ENCODE measurements at regions not wholly inside any gene's neighbourhood (a gene's known extent, or its start where the extent isn't known, plus 50 kb on each side); places are given as distances from the start of the nearest gene placed in this dataset.

DNA sequence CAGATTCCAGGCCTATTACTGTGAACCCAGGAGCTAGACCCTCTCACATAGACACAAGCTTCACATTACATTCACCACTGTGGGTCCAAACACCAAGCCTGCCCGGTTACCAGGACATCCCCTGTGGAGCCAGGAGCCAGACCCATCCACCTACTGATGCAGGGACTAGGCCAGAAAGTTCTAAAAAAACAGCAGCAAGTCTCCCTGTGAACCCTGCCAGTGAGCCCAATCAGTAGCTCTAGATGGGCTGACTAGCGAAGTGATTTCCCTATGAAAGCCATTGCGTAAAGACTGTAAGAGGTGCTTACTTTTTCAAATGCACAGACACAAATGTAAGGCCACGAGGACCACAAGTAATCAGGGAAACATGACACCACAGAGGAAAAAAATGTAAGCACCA is 352.3 kb downstream of the TMEM161B start:
- H4K91ac ChIP-seq (ENCODE audit: low read depth, low read length, poor library complexity), result no peak overlapping the region
- H2BK5ac ChIP-seq (ENCODE audit: low read length), result no peak overlapping the region
- H3K18ac ChIP-seq (ENCODE audit: low read length), result no peak overlapping the region
- WGBS, 2 donors (ENCODE audit: extremely low coverage in 2 of 2, insufficient read length in 2 of 2, insufficient replicate concordance in 1 of 2), result no CpG with 5 or more reads among the region's 4 CpGs
- H2AK5ac ChIP-seq (ENCODE audit: low read depth, low read length), result no peak overlapping the region
- no peak overlapping the region for H3K14ac ChIP-seq (ENCODE audit: low read length)
- no peaks in the 10 kb centered on the region for H3K4me1 ChIP-seq (ENCODE audit: control insufficient read depth in 2 of 2, insufficient read depth in 1 of 2, low read depth in 1 of 2, low read length in 2 of 2)
- no peak overlapping the region for H3K27ac ChIP-seq (replicated peaks; ENCODE audit: low read length)
- H3K4me3 ChIP-seq (ENCODE audit: low read length in 2 of 2), result no peak overlapping the region
- peaks cover 0 to 4% of the 10 kb centered on the region in 2 donors for H3K9me3 ChIP-seq (replicated peaks in 1 of 2; ENCODE audit: control insufficient read depth in 2 of 2, insufficient read depth in 1 of 2, low read depth in 1 of 2, low read length in 2 of 2)
- no peaks in the 10 kb centered on the region for H3K36me3 ChIP-seq (replicated peaks in 1 of 2; ENCODE audit: control insufficient read depth in 2 of 2, insufficient read depth in 2 of 2, low read length in 2 of 2)
- H2BK12ac ChIP-seq (ENCODE audit: low read length), result no peak overlapping the region
- H2BK15ac ChIP-seq (ENCODE audit: low read length), result no peak overlapping the region
- no peak overlapping the region for H4K8ac ChIP-seq (ENCODE audit: low read depth, low read length)
- H3K4ac ChIP-seq (ENCODE audit: low read length), result no peak overlapping the region
- no peak overlapping the region for H2AFZ ChIP-seq (ENCODE audit: low read length)
- H3K23ac ChIP-seq (ENCODE audit: low read depth, low read length, poor library complexity), result no peak overlapping the region
- H2BK120ac ChIP-seq (ENCODE audit: low read depth, low read length), result no peak overlapping the region
- H3K27me3 ChIP-seq (ENCODE audit: control insufficient read depth in 3 of 3, insufficient read depth in 3 of 3, low read depth in 1 of 3, low read length in 3 of 3), result no peaks in the 10 kb centered on the region
- H3K79me1 ChIP-seq (ENCODE audit: low read depth, low read length), result no peaks in the 10 kb centered on the region
- no peak overlapping the region for H3K4me2 ChIP-seq (ENCODE audit: insufficient read depth, low read length, poor library complexity, severe bottlenecking)
- no peak for DNase-seq (ENCODE audit: low spot score)
- H3K9ac ChIP-seq (ENCODE audit: low read depth, low read length, poor library complexity), result no peak overlapping the region

DNA sequence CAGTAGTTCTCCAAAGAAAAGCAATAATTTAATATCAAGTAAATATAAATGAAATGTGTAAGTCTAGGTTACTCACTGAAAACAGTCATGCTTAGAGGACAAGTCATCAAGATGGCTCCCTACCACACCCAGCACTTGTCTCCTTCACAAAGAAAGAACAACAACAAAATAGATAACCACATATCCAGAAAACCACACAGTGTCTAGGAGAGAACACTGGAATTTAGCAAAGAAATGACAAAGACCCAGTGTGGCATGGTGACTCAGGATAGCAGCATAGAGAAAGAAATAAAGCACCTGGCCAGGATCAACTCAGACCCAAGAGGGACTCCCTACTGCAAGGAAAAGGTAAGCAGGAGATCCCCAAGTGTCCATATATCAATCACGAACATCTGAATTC is 356.2 kb downstream of the TMEM161B start:
- Histone ChIP-seq H2BK12ac (ENCODE audit: low read length) (no peak overlapping the region), H2BK120ac (ENCODE audit: low read depth, low read length) (no peak overlapping the region), H3K23ac (ENCODE audit: low read depth, low read length, poor library complexity) (no peak overlapping the region), H3K27me3 (ENCODE audit: control insufficient read depth in 3 of 3, insufficient read depth in 3 of 3, low read depth in 1 of 3, low read length in 3 of 3) (peaks cover 0 to 3% (median 0%) of the 10 kb centered on the region in 3 experiments), H2AFZ (ENCODE audit: low read length) (no peak overlapping the region), H3K14ac (ENCODE audit: low read length) (no peak overlapping the region), H3K27ac (replicated peaks; ENCODE audit: low read length) (no peak overlapping the region), H3K18ac (ENCODE audit: low read length) (no peak overlapping the region), H4K8ac (ENCODE audit: low read depth, low read length) (no peak overlapping the region), H3K4ac (ENCODE audit: low read length) (no peak overlapping the region), H3K9me3 (replicated peaks in 1 of 2; ENCODE audit: control insufficient read depth in 2 of 2, insufficient read depth in 1 of 2, low read depth in 1 of 2, low read length in 2 of 2) (peaks cover 0 to 4% of the 10 kb centered on the region in 2 donors), H3K9ac (ENCODE audit: low read depth, low read length, poor library complexity) (no peak overlapping the region), H3K79me1 (ENCODE audit: low read depth, low read length) (no peaks in the 10 kb centered on the region), H3K36me3 (replicated peaks in 1 of 2; ENCODE audit: control insufficient read depth in 2 of 2, insufficient read depth in 2 of 2, low read length in 2 of 2) (no peaks in the 10 kb centered on the region), H2BK15ac (ENCODE audit: low read length) (no peak overlapping the region), H3K4me2 (ENCODE audit: insufficient read depth, low read length, poor library complexity, severe bottlenecking) (no peak overlapping the region), H4K91ac (ENCODE audit: low read depth, low read length, poor library complexity) (no peak overlapping the region), H2AK5ac (ENCODE audit: low read depth, low read length) (no peak overlapping the region), H3K4me1 (ENCODE audit: control insufficient read depth in 2 of 2, insufficient read depth in 1 of 2, low read depth in 1 of 2, low read length in 2 of 2) (no peaks in the 10 kb centered on the region), H3K4me3 (ENCODE audit: low read length in 2 of 2) (no peak overlapping the region), H2BK5ac (ENCODE audit: low read length) (no peak overlapping the region)
- WGBS, 2 donors (ENCODE audit: extremely low coverage in 2 of 2, insufficient read length in 2 of 2, insufficient replicate concordance in 1 of 2), result no CpG with 5 or more reads among the region's 1 CpG
- no peak for DNase-seq (ENCODE audit: low spot score)

DNA sequence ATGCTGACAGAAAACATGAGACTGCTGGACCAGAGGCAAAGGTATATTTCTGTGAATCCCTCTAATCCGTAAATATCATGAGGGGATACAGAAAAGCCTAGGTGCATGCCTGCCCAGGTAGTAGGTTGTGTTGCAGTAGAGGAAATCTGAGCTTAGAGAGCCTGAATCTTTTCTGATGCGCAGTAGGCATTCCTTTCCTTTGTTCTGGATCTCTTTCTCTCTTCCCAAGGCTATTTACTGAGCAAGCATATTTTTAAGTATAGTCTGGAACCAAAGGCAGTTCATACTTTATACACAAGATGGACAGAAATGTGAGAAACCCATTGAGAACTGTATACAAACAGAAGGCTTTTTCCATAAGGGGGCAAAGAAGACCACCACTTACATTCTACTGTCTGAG is 359.3 kb downstream of the TMEM161B start:
- no peak overlapping the region for H2BK120ac ChIP-seq (ENCODE audit: low read depth, low read length)
- no peak overlapping the region for H2AK5ac ChIP-seq (ENCODE audit: low read depth, low read length)
- H2AFZ ChIP-seq (ENCODE audit: low read length), result no peak overlapping the region
- no peaks in the 10 kb centered on the region for H3K36me3 ChIP-seq (replicated peaks in 1 of 2; ENCODE audit: control insufficient read depth in 2 of 2, insufficient read depth in 2 of 2, low read length in 2 of 2)
- peaks cover 0 to 5% (median 0%) of the 10 kb centered on the region in 3 experiments for H3K27me3 ChIP-seq (ENCODE audit: control insufficient read depth in 3 of 3, insufficient read depth in 3 of 3, low read depth in 1 of 3, low read length in 3 of 3)
- H3K14ac ChIP-seq (ENCODE audit: low read length), result no peak overlapping the region
- no peaks in the 10 kb centered on the region for H3K79me1 ChIP-seq (ENCODE audit: low read depth, low read length)
- no peak overlapping the region for H3K4me3 ChIP-seq (ENCODE audit: low read length in 2 of 2)
- no peak overlapping the region for H4K91ac ChIP-seq (ENCODE audit: low read depth, low read length, poor library complexity)
- H3K4ac ChIP-seq (ENCODE audit: low read length), result no peak overlapping the region
- no peaks in the 10 kb centered on the region for H3K4me1 ChIP-seq (ENCODE audit: control insufficient read depth in 2 of 2, insufficient read depth in 1 of 2, low read depth in 1 of 2, low read length in 2 of 2)
- DNase-seq (ENCODE audit: low spot score), result no peak
- no peak overlapping the region for H3K4me2 ChIP-seq (ENCODE audit: insufficient read depth, low read length, poor library complexity, severe bottlenecking)
- no peak overlapping the region for H3K27ac ChIP-seq (replicated peaks; ENCODE audit: low read length)
- WGBS, 2 donors (ENCODE audit: extremely low coverage in 2 of 2, insufficient read length in 2 of 2, insufficient replicate concordance in 1 of 2), result no CpG with 5 or more reads among the region's 2 CpGs
- H3K23ac ChIP-seq (ENCODE audit: low read depth, low read length, poor library complexity), result no peak overlapping the region
- H3K9me3 ChIP-seq (replicated peaks in 1 of 2; ENCODE audit: control insufficient read depth in 2 of 2, insufficient read depth in 1 of 2, low read depth in 1 of 2, low read length in 2 of 2), result peaks cover 0 to 2% of the 10 kb centered on the region in 2 donors
- no peak overlapping the region for H2BK5ac ChIP-seq (ENCODE audit: low read length)
- H2BK15ac ChIP-seq (ENCODE audit: low read length), result no peak overlapping the region
- no peak overlapping the region for H3K9ac ChIP-seq (ENCODE audit: low read depth, low read length, poor library complexity)
- no peak overlapping the region for H4K8ac ChIP-seq (ENCODE audit: low read depth, low read length)
- H3K18ac ChIP-seq (ENCODE audit: low read length), result no peak overlapping the region
- H2BK12ac ChIP-seq (ENCODE audit: low read length), result no peak overlapping the region

DNA sequence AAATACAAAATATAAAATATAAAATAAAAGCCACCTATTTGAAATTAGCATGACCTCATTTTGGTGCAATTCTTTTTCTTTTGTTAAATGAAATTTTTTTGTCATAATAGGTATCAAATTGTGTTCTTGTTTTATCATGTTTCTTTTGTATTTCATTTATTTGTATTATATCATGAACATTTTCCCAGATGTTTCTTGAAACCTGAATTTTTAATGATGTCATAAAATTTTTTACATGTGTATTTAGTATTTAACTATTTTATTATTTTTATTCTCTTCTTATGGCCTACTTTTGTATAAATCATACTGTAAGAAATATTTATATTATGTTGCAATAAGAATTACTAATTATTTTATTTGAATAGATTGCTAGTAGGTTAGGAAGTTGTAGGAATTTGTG is 361.7 kb downstream of the TMEM161B start:
- Histone ChIP-seq H3K14ac (ENCODE audit: low read length) (no peak overlapping the region), H2BK15ac (ENCODE audit: low read length) (no peak overlapping the region), H3K4ac (ENCODE audit: low read length) (no peak overlapping the region), H2BK12ac (ENCODE audit: low read length) (no peak overlapping the region), H2AFZ (ENCODE audit: low read length) (no peak overlapping the region), H3K4me3 (ENCODE audit: low read length in 2 of 2) (no peak overlapping the region), H3K18ac (ENCODE audit: low read length) (no peak overlapping the region), H4K8ac (ENCODE audit: low read depth, low read length) (no peak overlapping the region), H3K27ac (replicated peaks; ENCODE audit: low read length) (no peak overlapping the region), H3K4me2 (ENCODE audit: insufficient read depth, low read length, poor library complexity, severe bottlenecking) (no peak overlapping the region), H3K4me1 (ENCODE audit: control insufficient read depth in 2 of 2, insufficient read depth in 1 of 2, low read depth in 1 of 2, low read length in 2 of 2) (no peaks in the 10 kb centered on the region), H3K9ac (ENCODE audit: low read depth, low read length, poor library complexity) (no peak overlapping the region), H4K91ac (ENCODE audit: low read depth, low read length, poor library complexity) (no peak overlapping the region), H2BK5ac (ENCODE audit: low read length) (no peak overlapping the region), H3K9me3 (replicated peaks in 1 of 2; ENCODE audit: control insufficient read depth in 2 of 2, insufficient read depth in 1 of 2, low read depth in 1 of 2, low read length in 2 of 2) (no peaks in the 10 kb centered on the region), H3K27me3 (ENCODE audit: control insufficient read depth in 3 of 3, insufficient read depth in 3 of 3, low read depth in 1 of 3, low read length in 3 of 3) (peaks cover 0 to 16% (median 0%) of the 10 kb centered on the region in 3 experiments), H2AK5ac (ENCODE audit: low read depth, low read length) (no peak overlapping the region), H3K36me3 (replicated peaks in 1 of 2; ENCODE audit: control insufficient read depth in 2 of 2, insufficient read depth in 2 of 2, low read length in 2 of 2) (no peaks in the 10 kb centered on the region), H2BK120ac (ENCODE audit: low read depth, low read length) (no peak overlapping the region), H3K79me1 (ENCODE audit: low read depth, low read length) (no peaks in the 10 kb centered on the region), H3K23ac (ENCODE audit: low read depth, low read length, poor library complexity) (no peak overlapping the region)
- no peak for DNase-seq (ENCODE audit: low spot score)

All from neuronal stem cell (in vitro differentiated cells).